ENCODE measurements at regions not wholly inside any gene's neighbourhood (a gene's known extent, or its start where the extent isn't known, plus 50 kb on each side); places are given as distances from the start of the nearest gene placed in this dataset.
"Not testable (repeated sequence)": the region's sequence is repeated elsewhere in the genome, so short reads cannot be mapped to it uniquely, and the experiment has no call there.

DNA sequence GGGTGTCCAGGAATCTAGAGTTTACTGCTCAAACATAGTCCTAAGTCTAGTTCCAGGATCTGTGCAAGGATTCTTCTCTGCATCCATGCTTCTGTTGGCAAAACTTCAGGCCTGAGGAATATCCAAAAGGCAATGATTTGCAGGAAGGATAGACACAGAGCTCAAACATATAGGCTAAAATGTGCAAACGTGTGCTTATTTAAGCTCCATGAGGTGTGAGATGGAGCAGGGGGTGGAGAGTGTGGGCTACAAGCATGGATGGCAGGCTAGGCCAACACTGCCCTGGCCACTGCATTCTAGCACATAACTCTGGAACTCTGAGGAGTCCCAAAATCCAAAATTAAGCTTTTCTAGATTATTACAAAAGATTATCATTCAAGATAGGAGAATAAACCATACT is 301.1 kb downstream of the PAX3 start:
- no peak for TF ChIP-seq POLR2A (IDR thresholded peaks at IDR 0.05)
- no peak for TF ChIP-seq CTCF (IDR thresholded peaks at IDR 0.05 in 8 of 11, conservative IDR thresholded peaks at IDR 0.05 in 3 of 11)
- TF ChIP-seq POLR2AphosphoS5 (IDR thresholded peaks at IDR 0.05), result no peak
- 57 to 88% (median 68%) methylated on average over 1 of the region's 1 CpG for WGBS, 5 donors
- intact Hi-C loops (cut with DNase I; ENCODE audit: low total_unique reads), result no loop called here
- no peak overlapping the region for H3K4me3 ChIP-seq
- H3K36me3 ChIP-seq, result no peaks in the 10 kb centered on the region
- H3K9me3 ChIP-seq, result no peaks in the 10 kb centered on the region
- peaks cover 0 to 4% (median 0%) of the 10 kb centered on the region in 7 donors for H3K27me3 ChIP-seq (replicated peaks in 1 of 7)
- no peaks in the 10 kb centered on the region for H3K4me1 ChIP-seq
- no peak for DNase-seq
- no peak overlapping the region for H3K27ac ChIP-seq

DNA sequence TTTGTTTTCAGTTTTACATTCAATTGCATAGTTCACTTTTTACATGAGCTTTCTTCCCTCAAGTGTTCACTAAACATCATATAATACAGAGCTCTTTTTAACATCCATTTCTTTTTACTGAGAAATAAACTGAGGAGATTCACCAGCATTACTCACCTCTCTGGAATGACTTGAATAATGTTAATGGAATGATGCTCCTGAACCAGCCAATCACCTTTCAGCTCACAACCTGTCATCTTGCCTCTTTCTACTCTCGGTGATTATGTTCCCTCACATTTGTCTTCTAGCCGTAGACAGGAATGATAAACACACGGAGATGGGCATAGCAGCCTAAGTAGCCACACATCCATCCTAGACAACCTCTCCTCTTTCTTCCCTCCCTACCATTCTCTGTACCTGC is 301.7 kb downstream of the PAX3 start:
- WGBS, 5 donors, result 56 to 80% (median 73%) methylated on average over 3 of the region's 3 CpGs
- TF ChIP-seq CTCF (IDR thresholded peaks at IDR 0.05 in 8 of 11, conservative IDR thresholded peaks at IDR 0.05 in 3 of 11) (no peak), POLR2A (IDR thresholded peaks at IDR 0.05) (no peak), POLR2AphosphoS5 (IDR thresholded peaks at IDR 0.05) (no peak)
- Histone ChIP-seq H3K4me1 (no peaks in the 10 kb centered on the region), H3K27ac (no peak overlapping the region), H3K4me3 (no peak overlapping the region), H3K9me3 (no peaks in the 10 kb centered on the region), H3K27me3 (replicated peaks in 1 of 7) (peaks cover 0 to 4% (median 0%) of the 10 kb centered on the region in 7 donors), H3K36me3 (no peaks in the 10 kb centered on the region)
- intact Hi-C loops (cut with DNase I; ENCODE audit: low total_unique reads), result no loop called here
- DNase-seq, result no peak

- TF ChIP-seq POLR2A (IDR thresholded peaks at IDR 0.05), result no peak
- TF ChIP-seq POLR2AphosphoS5 (IDR thresholded peaks at IDR 0.05), result no peak
- TF ChIP-seq CTCF (IDR thresholded peaks at IDR 0.05 in 8 of 11, conservative IDR thresholded peaks at IDR 0.05 in 3 of 11), result no peak
- intact Hi-C loops (cut with DNase I; ENCODE audit: low total_unique reads), result no loop called here
Measured at GRCh38 chr2:221994926-221995325, 303.9 kb downstream of the PAX3 start.

DNA sequence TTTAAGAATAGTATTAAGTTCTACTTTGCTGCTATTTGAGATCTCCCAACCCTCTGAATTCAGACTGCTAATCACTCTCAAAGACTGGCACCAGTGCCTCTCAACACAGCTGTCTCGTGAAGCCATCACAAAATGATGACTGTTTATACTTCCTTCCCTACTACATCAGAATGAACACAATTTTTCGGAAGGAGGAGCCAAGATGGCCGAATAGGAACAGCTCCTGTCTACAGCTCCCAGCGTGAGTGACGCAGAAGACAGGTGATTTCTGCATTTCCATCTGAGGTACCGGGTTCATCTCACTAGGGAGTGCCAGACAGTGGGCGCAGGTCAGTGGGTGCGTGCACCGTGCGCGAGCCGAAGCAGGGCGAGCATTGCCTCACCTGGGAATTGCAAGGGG is 314.4 kb downstream of the PAX3 start:
- H3K27me3 ChIP-seq (replicated peaks in 1 of 7); H3K9me3 ChIP-seq; H3K4me3 ChIP-seq; intact Hi-C loops (cut with DNase I; ENCODE audit: low total_unique reads); DNase-seq; H3K4me1 ChIP-seq; H3K27ac ChIP-seq; H3K36me3 ChIP-seq: not testable (repeated sequence)
- WGBS, 5 donors, result 79 to 92% (median 82%) methylated on average over 5 to 13 of the region's 13 CpGs

More at GRCh38 chr2:221994926-221995325, 303.9 kb downstream of the PAX3 start:
- no peak for DNase-seq
- H3K9me3 ChIP-seq, result no peaks in the 10 kb centered on the region
- WGBS, 5 donors, result 86 to 92% (median 89%) methylated on average over 7 of the region's 7 CpGs
- H3K36me3 ChIP-seq, result no peaks in the 10 kb centered on the region
- H3K4me1 ChIP-seq, result no peaks in the 10 kb centered on the region
- no peak overlapping the region for H3K27ac ChIP-seq
- H3K27me3 ChIP-seq (replicated peaks in 1 of 7), result peaks cover 0 to 4% (median 0%) of the 10 kb centered on the region in 7 donors
- no peak overlapping the region for H3K4me3 ChIP-seq

GRCh38 chr2:221981912-221982470 is 316.8 kb downstream of the PAX3 start:
- intact Hi-C loops (cut with DNase I; ENCODE audit: low total_unique reads), result no loop called here
- no peaks in the 10 kb centered on the region for H3K4me1 ChIP-seq
- H3K9me3 ChIP-seq, result no peaks in the 10 kb centered on the region
- TF ChIP-seq POLR2A (IDR thresholded peaks at IDR 0.05), result no peak
- TF ChIP-seq CTCF (IDR thresholded peaks at IDR 0.05 in 8 of 11, conservative IDR thresholded peaks at IDR 0.05 in 3 of 11), result no peak
- TF ChIP-seq POLR2AphosphoS5 (IDR thresholded peaks at IDR 0.05), result no peak
- H3K27ac ChIP-seq, result no peak overlapping the region
- H3K27me3 ChIP-seq (replicated peaks in 1 of 7), result no peaks in the 10 kb centered on the region
- no peak for DNase-seq
- no peaks in the 10 kb centered on the region for H3K36me3 ChIP-seq
- 34 to 49% (median 40%) methylated on average over 4 of the region's 4 CpGs for WGBS, 5 donors
- no peak overlapping the region for H3K4me3 ChIP-seq
